ENCODE measurements at regions not wholly inside any gene's neighbourhood (a gene's known extent, or its start where the extent isn't known, plus 50 kb on each side); places are given as distances from the start of the nearest gene placed in this dataset.

DNA sequence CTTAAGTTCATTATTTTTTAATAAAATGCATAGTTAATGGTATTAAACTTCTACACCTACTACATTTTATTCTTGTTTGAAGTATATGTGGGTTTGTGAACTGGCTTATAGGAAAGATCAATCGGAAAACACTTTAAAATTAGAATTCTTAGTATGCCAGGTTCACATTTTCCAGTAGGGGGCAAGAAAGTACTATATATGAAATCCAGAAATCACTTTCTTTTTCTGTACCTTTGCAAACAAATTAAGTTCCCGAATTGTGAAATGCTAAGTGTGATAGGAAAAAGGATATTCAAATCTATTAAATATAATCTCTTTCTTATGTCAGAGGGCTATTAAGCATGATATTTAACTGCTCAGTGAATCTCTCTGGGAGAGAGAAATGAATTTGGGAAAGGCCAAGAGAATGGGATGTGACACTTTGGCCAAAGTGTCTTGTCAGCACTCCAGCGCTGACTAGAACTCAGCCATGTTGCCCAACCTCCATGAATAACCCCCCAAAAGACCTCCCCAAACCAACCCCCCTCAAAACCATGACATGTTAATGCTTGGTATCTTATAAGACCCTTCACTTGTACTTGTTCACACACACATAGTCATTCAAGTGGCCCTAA, 122.6 kb upstream of the SLC10A2 start:
- H3K4me3 ChIP-seq = no peak overlapping the region
- TF ChIP-seq ZNF114 (CRISPR knock-in tag; IDR thresholded peaks at IDR 0.05) (no peak), STAT1 (IDR thresholded peaks at IDR 0.05; ENCODE audit: unreplicated experiment) (no peak)
- TF ChIP-seq, protein P1, sequence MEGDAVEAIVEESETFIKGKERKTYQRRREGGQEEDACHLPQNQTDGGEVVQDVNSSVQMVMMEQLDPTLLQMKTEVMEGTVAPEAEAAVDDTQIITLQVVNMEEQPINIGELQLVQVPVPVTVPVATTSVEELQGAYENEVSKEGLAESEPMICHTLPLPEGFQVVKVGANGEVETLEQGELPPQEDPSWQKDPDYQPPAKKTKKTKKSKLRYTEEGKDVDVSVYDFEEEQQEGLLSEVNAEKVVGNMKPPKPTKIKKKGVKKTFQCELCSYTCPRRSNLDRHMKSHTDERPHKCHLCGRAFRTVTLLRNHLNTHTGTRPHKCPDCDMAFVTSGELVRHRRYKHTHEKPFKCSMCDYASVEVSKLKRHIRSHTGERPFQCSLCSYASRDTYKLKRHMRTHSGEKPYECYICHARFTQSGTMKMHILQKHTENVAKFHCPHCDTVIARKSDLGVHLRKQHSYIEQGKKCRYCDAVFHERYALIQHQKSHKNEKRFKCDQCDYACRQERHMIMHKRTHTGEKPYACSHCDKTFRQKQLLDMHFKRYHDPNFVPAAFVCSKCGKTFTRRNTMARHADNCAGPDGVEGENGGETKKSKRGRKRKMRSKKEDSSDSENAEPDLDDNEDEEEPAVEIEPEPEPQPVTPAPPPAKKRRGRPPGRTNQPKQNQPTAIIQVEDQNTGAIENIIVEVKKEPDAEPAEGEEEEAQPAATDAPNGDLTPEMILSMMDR (conservative IDR thresholded peaks at IDR 0.05; ENCODE audit: low read depth in 2 of 2) = peak in 1 of 2 experiments; percentile 81; a peak in 3 of 4 replicates
- Mint-ChIP-seq H3K9me3 (no peaks in the 10 kb centered on the region), H3K4me1 (peaks cover 20% of the 10 kb centered on the region), H3K27ac (no peak overlapping the region), H3K4me3 (no peak overlapping the region), H3K36me3 (ENCODE audit: low read depth) (no peaks in the 10 kb centered on the region), H3K27me3 (ENCODE audit: insufficient read depth, low read depth, poor library complexity) (peaks cover 3% of the 10 kb centered on the region)
- no peak overlapping the region for H3K4me2 ChIP-seq
- no peaks in the 10 kb centered on the region for H3K4me1 ChIP-seq (ENCODE audit: insufficient read depth)
- no peaks in the 10 kb centered on the region for H4K20me1 ChIP-seq (replicated peaks; ENCODE audit: insufficient read depth)
- H3K79me2 ChIP-seq (replicated peaks; ENCODE audit: insufficient read depth) = no peaks in the 10 kb centered on the region
- no peaks in the 10 kb centered on the region for H3K36me3 ChIP-seq (ENCODE audit: insufficient read depth)
- H3K9me2 ChIP-seq (ENCODE audit: insufficient read depth) = no peaks in the 10 kb centered on the region
- H3K27ac ChIP-seq (ENCODE audit: low read depth) = no peak overlapping the region
- DNase-seq (ENCODE audit: low spot score) = peak; percentile 57
- H2AFZ ChIP-seq = no peak overlapping the region
- no peak for ATAC-seq
- H3F3A ChIP-seq (replicated peaks; ENCODE audit: low read depth) = no peaks in the 10 kb centered on the region
- H3K27me3 ChIP-seq (ENCODE audit: insufficient read depth) = no peaks in the 10 kb centered on the region

DNA sequence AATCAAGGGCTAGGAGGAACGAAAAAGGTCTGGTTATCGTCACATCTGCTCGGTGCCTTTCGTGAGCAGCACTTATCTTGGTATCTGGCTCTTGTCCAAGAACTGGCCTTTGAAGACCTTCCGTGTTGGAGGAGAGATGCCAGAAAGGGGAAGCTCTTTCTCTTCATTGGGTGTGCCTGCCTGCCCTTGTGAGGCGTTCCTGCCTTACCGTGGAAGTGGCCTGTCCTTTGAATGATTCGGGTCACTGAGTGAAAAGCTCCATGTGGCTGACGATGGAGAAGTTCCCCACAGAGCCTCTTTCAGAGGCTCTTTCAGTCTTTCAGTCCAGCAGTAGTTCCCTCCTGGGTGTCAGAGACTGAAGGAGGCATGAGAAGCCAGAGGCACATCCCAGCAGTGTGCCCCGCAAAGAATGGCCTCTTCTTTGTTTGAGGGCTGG, 121.5 kb upstream of the SLC10A2 start:
- Mint-ChIP-seq H3K36me3 (ENCODE audit: low read depth) (no peaks in the 10 kb centered on the region), H3K27ac (no peak overlapping the region), H3K27me3 (ENCODE audit: insufficient read depth, low read depth, poor library complexity) (peaks cover 3% of the 10 kb centered on the region), H3K4me1 (peaks cover 20% of the 10 kb centered on the region), H3K9me3 (no peaks in the 10 kb centered on the region), H3K4me3 (no peak overlapping the region)
- ATAC-seq = no peak; the same call in 2 of the 3 replicates
- Histone ChIP-seq H3K4me1 (ENCODE audit: insufficient read depth) (no peaks in the 10 kb centered on the region), H3K27me3 (ENCODE audit: insufficient read depth) (no peaks in the 10 kb centered on the region), H3K4me3 (no peak overlapping the region), H3F3A (replicated peaks; ENCODE audit: low read depth) (no peaks in the 10 kb centered on the region), H3K9me2 (ENCODE audit: insufficient read depth) (no peaks in the 10 kb centered on the region), H3K36me3 (ENCODE audit: insufficient read depth) (no peaks in the 10 kb centered on the region), H4K20me1 (replicated peaks; ENCODE audit: insufficient read depth) (no peaks in the 10 kb centered on the region), H3K4me2 (no peak overlapping the region), H2AFZ (peak overlapping the region; percentile 70), H3K27ac (ENCODE audit: low read depth) (no peak overlapping the region), H3K79me2 (replicated peaks; ENCODE audit: insufficient read depth) (no peaks in the 10 kb centered on the region)
- DNase-seq (ENCODE audit: low spot score) = no peak
- TF ChIP-seq, protein P2, sequence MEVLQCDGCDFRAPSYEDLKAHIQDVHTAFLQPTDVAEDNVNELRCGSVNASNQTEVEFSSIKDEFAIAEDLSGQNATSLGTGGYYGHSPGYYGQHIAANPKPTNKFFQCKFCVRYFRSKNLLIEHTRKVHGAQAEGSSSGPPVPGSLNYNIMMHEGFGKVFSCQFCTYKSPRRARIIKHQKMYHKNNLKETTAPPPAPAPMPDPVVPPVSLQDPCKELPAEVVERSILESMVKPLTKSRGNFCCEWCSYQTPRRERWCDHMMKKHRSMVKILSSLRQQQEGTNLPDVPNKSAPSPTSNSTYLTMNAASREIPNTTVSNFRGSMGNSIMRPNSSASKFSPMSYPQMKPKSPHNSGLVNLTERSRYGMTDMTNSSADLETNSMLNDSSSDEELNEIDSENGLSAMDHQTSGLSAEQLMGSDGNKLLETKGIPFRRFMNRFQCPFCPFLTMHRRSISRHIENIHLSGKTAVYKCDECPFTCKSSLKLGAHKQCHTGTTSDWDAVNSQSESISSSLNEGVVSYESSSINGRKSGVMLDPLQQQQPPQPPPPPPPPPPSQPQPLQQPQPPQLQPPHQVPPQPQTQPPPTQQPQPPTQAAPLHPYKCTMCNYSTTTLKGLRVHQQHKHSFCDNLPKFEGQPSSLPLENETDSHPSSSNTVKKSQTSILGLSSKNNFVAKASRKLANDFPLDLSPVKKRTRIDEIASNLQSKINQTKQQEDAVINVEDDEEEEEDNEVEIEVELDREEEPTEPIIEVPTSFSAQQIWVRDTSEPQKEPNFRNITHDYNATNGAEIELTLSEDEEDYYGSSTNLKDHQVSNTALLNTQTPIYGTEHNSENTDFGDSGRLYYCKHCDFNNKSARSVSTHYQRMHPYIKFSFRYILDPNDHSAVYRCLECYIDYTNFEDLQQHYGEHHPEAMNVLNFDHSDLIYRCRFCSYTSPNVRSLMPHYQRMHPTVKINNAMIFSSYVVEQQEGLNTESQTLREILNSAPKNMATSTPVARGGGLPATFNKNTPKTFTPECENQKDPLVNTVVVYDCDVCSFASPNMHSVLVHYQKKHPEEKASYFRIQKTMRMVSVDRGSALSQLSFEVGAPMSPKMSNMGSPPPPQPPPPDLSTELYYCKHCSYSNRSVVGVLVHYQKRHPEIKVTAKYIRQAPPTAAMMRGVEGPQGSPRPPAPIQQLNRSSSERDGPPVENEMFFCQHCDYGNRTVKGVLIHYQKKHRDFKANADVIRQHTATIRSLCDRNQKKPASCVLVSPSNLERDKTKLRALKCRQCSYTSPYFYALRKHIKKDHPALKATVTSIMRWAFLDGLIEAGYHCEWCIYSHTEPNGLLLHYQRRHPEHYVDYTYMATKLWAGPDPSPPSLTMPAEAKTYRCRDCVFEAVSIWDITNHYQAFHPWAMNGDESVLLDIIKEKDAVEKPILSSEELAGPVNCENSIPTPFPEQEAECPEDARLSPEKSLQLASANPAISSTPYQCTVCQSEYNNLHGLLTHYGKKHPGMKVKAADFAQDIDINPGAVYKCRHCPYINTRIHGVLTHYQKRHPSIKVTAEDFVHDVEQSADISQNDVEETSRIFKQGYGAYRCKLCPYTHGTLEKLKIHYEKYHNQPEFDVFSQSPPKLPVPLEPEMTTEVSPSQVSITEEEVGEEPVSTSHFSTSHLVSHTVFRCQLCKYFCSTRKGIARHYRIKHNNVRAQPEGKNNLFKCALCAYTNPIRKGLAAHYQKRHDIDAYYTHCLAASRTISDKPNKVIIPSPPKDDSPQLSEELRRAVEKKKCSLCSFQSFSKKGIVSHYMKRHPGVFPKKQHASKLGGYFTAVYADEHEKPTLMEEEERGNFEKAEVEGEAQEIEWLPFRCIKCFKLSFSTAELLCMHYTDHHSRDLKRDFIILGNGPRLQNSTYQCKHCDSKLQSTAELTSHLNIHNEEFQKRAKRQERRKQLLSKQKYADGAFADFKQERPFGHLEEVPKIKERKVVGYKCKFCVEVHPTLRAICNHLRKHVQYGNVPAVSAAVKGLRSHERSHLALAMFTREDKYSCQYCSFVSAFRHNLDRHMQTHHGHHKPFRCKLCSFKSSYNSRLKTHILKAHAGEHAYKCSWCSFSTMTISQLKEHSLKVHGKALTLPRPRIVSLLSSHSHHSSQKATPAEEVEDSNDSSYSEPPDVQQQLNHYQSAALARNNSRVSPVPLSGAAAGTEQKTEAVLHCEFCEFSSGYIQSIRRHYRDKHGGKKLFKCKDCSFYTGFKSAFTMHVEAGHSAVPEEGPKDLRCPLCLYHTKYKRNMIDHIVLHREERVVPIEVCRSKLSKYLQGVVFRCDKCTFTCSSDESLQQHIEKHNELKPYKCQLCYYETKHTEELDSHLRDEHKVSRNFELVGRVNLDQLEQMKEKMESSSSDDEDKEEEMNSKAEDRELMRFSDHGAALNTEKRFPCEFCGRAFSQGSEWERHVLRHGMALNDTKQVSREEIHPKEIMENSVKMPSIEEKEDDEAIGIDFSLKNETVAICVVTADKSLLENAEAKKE (CRISPR knock-in tag; IDR thresholded peaks at IDR 0.05) = 0 out of 2 replicates have a peak, but pooled peaks have one; percentile 12
- no peak for TF ChIP-seq POLR2AphosphoS5 (IDR thresholded peaks at IDR 0.05; ENCODE audit: low read depth)
- TF ChIP-seq, protein P3, sequence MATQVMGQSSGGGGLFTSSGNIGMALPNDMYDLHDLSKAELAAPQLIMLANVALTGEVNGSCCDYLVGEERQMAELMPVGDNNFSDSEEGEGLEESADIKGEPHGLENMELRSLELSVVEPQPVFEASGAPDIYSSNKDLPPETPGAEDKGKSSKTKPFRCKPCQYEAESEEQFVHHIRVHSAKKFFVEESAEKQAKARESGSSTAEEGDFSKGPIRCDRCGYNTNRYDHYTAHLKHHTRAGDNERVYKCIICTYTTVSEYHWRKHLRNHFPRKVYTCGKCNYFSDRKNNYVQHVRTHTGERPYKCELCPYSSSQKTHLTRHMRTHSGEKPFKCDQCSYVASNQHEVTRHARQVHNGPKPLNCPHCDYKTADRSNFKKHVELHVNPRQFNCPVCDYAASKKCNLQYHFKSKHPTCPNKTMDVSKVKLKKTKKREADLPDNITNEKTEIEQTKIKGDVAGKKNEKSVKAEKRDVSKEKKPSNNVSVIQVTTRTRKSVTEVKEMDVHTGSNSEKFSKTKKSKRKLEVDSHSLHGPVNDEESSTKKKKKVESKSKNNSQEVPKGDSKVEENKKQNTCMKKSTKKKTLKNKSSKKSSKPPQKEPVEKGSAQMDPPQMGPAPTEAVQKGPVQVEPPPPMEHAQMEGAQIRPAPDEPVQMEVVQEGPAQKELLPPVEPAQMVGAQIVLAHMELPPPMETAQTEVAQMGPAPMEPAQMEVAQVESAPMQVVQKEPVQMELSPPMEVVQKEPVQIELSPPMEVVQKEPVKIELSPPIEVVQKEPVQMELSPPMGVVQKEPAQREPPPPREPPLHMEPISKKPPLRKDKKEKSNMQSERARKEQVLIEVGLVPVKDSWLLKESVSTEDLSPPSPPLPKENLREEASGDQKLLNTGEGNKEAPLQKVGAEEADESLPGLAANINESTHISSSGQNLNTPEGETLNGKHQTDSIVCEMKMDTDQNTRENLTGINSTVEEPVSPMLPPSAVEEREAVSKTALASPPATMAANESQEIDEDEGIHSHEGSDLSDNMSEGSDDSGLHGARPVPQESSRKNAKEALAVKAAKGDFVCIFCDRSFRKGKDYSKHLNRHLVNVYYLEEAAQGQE (IDR thresholded peaks at IDR 0.05; ENCODE audit: unreplicated experiment) = no peak

Data from GM23338 (cell line).